GM12878 (cell line): ENCODE measurements at regions not wholly inside any gene's neighbourhood (a gene's known extent, or its start where the extent isn't known, plus 50 kb on each side); places are given as distances from the start of the nearest gene placed in this dataset.

Experiments
- CEBPB ChIP-seq, 2 experiments: fragments of 150-350 bp in 1 of 2; IDR thresholded peaks; 2 replicates each; pipeline ENCODE4 v1.6.1; 2012 to 2014; ENCODE audit warnings: low read depth in 2 of 2, low read length in 2 of 2, borderline replicate concordance in 1 of 2, inconsistent platforms in 1 of 2
- CHD2 ChIP-seq: IDR thresholded peaks from 2 replicates; pipeline ENCODE4 v1.6.1; 2011; ENCODE audit warnings: low read depth, low read length, improper control_type of control experiment, borderline replicate concordance
- TF ChIP-seq, protein P1 (sequence below): fragments of 450-650 bp; IDR thresholded peaks from 2 replicates; pipeline ENCODE4 v1.6.1; 2016; ENCODE audit warnings: mild to moderate bottlenecking, moderate library complexity, borderline replicate concordance

DNA sequence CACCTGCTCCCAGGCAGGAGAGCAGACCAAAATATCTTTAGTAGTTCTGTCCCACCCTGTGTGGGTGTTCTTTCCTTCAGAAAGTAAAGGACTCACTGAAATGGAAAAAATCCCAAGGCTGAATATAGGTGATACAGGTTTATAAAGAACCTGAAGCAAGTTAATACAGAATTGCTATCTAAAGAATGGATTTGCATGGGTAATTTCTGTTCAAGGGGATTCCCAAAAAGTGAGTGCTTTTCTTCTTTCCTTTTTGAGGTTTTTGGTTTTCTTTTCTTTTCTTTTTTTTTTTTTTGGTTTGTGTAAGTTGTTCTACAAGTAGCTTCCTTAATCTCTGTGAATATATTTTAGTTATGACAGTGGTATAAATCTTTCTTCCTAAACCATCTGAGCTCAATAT is 560.7 kb upstream of the BOD1L1 start:
- TF ChIP-seq, protein P1, sequence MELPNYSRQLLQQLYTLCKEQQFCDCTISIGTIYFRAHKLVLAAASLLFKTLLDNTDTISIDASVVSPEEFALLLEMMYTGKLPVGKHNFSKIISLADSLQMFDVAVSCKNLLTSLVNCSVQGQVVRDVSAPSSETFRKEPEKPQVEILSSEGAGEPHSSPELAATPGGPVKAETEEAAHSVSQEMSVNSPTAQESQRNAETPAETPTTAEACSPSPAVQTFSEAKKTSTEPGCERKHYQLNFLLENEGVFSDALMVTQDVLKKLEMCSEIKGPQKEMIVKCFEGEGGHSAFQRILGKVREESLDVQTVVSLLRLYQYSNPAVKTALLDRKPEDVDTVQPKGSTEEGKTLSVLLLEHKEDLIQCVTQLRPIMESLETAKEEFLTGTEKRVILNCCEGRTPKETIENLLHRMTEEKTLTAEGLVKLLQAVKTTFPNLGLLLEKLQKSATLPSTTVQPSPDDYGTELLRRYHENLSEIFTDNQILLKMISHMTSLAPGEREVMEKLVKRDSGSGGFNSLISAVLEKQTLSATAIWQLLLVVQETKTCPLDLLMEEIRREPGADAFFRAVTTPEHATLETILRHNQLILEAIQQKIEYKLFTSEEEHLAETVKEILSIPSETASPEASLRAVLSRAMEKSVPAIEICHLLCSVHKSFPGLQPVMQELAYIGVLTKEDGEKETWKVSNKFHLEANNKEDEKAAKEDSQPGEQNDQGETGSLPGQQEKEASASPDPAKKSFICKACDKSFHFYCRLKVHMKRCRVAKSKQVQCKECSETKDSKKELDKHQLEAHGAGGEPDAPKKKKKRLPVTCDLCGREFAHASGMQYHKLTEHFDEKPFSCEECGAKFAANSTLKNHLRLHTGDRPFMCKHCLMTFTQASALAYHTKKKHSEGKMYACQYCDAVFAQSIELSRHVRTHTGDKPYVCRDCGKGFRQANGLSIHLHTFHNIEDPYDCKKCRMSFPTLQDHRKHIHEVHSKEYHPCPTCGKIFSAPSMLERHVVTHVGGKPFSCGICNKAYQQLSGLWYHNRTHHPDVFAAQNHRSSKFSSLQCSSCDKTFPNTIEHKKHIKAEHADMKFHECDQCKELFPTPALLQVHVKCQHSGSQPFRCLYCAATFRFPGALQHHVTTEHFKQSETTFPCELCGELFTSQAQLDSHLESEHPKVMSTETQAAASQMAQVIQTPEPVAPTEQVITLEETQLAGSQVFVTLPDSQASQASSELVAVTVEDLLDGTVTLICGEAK, result no peak
- TF ChIP-seq CEBPB (IDR thresholded peaks at IDR 0.05; ENCODE audit: borderline replicate concordance in 1 of 2, low read depth in 2 of 2, low read length in 2 of 2) (no peak), CHD2 (no peak)
